ENCODE measurements at regions not wholly inside any gene's neighbourhood (a gene's known extent, or its start where the extent isn't known, plus 50 kb on each side); places are given as distances from the start of the nearest gene placed in this dataset.

DNA sequence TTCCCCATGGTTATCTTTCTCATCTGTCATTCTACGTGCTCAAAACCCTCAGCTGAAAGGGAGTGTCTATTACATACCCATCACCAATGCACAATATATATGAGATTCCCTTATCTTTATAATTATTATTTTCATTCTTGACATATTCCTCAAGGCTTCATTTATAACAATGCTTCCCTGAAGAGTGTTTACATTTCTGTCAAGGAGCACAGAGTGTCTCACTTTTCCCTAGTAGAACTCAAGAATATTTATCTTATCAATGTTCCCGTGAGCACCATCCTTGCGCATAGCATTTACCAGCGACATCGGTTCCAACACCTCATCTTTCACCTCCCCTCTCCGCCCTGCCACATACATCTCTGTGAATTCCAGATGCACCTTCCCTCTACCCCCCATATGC is 250.6 kb downstream of the PLA2G4A start:
- DNase-seq (ENCODE audit: low spot score) (no peak), ATAC-seq (no peak)

GRCh38 chr1:187091666-187092065 is 262.9 kb downstream of the PLA2G4A start:
- ATAC-seq (no peak), DNase-seq (ENCODE audit: low spot score) (no peak)

DNA sequence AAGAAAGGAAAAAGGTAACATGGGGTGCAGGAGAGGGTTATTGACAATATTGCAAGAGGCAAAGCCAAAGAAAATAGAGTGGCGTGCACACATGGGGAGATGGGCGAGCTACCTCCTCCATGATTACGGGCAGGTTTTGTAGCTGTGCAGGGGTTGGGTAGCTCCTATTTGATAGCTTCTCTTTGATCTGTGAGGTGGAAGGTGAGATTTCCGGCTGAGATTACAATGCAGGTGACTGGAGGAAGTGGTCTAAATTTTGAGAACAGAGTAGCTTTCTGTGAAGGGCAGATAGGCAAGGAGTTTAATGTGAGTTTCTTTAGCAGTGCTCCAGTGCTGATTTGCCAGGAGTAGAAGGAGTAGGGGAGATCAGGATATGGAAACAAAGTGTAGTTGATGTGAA is 263.4 kb downstream of the PLA2G4A start:
- ATAC-seq (no peak), DNase-seq (ENCODE audit: low spot score) (no peak)

GRCh38 chr1:187096689-187097088 is 267.9 kb downstream of the PLA2G4A start:
- no peak for ATAC-seq

DNA sequence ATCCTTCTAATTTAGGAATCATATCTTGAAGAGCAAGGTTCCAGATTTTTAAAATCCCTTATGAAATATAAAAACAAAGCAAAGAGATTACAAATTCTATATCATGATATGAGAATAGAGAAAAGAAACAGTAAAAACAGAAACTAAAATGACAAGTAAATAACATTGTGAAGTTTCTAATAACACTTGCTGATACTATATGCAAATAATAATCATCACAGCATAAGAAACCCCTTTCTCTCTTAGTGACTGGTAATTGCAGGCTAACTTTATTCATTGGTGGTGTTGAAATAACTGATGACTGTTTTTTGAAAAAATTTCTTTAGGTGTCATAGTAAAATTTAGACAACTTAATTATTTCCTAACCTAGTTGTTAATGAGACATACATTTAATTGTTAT is 281.6 kb downstream of the PLA2G4A start:
- DNase-seq (ENCODE audit: low spot score) (no peak), ATAC-seq (no peak)

More at GRCh38 chr1:187096689-187097088, 267.9 kb downstream of the PLA2G4A start:
- DNase-seq (ENCODE audit: low spot score) = no peak

GRCh38 chr1:187114792-187115191 is 286.0 kb downstream of the PLA2G4A start:
- DNase-seq (ENCODE audit: low spot score) (no peak), ATAC-seq (no peak)

DNA sequence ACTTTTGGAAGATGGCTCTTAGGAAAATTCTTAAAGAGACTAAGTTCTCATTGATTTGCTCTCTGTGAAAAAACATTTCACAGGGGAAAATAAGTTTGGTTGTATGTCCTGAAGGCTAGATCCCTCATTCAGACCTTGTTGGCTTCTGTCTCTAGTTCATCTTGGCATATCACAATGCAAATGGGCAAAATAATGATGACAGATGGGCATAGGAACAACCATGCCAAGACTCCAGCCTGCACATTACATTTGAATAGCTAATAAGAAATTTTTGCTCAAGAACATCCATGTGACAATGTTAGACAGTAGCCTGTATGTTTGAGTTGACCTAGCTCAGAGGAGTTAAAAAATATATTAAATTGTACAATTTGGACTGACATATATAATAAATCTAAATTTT is 292.9 kb downstream of the PLA2G4A start:
- DNase-seq (ENCODE audit: low spot score) (no peak), ATAC-seq (no peak)

GRCh38 chr1:187122566-187122965 is 293.8 kb downstream of the PLA2G4A start:
- no peak for ATAC-seq
- DNase-seq (ENCODE audit: low spot score) = no peak

DNA sequence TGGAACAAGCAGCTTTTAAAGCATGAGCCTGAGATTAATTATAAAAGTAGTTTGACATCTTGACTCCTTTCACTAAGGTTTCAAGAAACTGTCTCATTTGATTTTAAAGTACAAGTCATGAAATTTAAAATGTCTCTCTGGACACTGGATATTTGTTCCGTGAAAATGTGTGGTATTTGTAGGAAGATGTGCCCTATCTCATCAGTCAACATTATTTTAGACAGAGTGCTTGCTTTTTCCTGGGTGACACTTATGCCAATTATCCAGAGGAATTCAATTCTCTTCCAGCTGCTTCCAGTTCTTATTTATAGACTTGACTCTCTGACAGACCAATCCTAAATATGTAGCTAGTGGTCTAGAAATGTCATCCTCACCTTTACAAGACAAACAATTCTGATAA is 300.4 kb downstream of the PLA2G4A start:
- ATAC-seq (no peak), DNase-seq (ENCODE audit: low spot score) (no peak)

- DNase-seq (ENCODE audit: low spot score) (no peak), ATAC-seq (no peak)
Observed at GRCh38 chr1:187143783-187144182, 315.0 kb downstream of the PLA2G4A start.

GRCh38 chr1:187146388-187146787 is 317.6 kb downstream of the PLA2G4A start:
- ATAC-seq (no peak), DNase-seq (ENCODE audit: low spot score) (no peak)

GRCh38 chr1:187151555-187151954 is 322.8 kb downstream of the PLA2G4A start:
- ATAC-seq = no peak

DNA sequence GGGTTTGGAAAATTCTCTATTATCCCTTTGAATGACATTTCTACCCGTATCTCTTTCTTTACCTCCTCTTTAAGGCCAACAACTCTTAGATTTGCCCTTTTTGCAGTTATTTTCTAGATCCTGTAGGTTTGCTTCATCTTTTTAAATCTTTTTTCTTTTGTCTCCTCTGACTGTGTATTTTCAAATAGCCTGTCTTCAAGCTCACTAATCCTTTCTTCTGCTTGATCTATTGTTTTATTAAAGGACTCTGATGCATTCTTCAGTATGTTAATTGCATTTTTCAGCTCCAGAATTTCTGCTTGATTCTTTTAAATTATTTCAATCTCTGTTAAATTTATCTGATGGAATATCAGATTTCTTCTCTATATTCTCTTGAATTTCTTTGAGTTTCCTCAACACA is 324.3 kb downstream of the PLA2G4A start:
- no peak for DNase-seq (ENCODE audit: low spot score)
- no peak for ATAC-seq

More at GRCh38 chr1:187151555-187151954, 322.8 kb downstream of the PLA2G4A start:
- DNase-seq (ENCODE audit: low spot score) = no peak

GRCh38 chr1:187157115-187157514 is 328.4 kb downstream of the PLA2G4A start:
- no peak for DNase-seq (ENCODE audit: low spot score)
- no peak for ATAC-seq

DNA sequence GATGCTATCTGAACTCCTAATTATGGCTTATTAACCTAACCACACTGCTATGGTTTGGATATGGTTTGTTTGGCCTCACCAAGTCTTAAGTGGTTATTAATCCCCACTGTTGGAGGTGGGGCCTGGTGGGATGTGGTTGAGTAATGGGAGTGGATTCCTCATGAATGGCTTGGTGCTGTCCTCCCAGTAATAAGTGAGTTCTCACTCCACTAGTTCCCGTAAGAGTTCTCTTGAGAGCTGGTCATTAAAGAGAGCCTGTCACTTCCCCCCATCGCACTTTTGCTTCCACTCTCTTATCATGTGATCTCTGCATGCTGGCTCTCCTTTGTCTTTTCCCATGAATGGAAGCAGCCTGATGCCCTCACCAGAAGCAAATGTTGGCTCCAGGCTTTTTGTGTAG is 328.8 kb downstream of the PLA2G4A start:
- DNase-seq (ENCODE audit: low spot score) = no peak
- no peak for ATAC-seq

GRCh38 chr1:187167555-187167954 is 338.8 kb downstream of the PLA2G4A start:
- ATAC-seq = no peak
- DNase-seq (ENCODE audit: low spot score) = no peak

DNA sequence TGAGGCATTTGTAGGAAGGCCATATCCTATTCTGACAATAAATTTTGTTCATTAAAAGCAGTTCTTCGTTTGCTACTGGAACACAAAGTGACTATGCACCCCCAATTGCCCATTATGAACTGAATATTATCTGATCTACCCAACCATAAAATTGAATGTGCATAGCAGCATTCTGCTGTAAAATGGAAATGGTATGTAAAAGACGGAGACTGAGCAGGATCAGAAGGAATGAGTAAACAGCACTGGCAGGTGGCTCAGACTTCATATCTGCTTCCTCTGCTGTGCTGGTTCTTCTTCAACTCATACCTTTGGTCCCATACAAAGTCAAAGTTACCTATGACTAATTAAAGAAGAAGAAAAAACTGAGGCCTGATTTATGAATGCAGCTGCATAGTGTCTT is 339.5 kb downstream of the PLA2G4A start:
- ATAC-seq (no peak), DNase-seq (ENCODE audit: low spot score) (no peak)

DNA sequence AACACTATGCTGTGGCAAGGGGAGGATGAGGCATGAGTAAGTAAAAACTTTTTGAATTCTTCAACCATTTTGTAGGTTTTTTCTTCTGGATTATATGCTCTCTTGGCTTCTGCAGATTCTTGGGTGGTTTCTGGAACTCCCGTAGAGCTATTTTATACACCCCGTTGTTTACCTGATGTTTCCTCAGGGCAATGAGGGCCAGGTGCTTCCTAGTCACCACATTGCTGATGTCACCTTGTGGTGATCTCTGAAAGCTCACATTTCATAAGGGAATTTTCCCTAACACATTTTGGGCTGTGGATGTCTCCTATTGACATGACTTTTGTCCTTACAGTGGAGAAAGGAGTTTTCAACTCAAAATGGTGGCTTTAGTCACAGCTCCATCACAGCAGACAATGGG is 356.6 kb downstream of the PLA2G4A start:
- DNase-seq (ENCODE audit: low spot score) (no peak), ATAC-seq (no peak)

DNA sequence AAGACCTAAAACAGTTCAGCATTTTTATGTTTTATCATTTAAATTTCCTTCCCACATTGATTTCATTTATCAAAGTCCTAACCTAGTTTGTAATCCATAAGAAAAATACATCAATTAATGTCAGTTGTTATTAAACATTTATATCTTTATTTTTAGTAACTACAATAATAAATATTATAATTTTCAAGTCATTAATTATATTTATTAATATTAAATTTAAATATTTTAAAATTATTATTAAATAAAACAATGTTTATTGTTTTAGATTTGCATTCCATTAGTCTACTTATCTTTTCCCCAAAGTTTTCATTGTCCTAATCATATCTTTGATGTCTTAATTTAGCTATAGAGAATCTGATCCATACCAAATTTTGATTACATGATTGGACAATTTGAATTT is 368.9 kb downstream of the PLA2G4A start:
- ATAC-seq = no peak

GRCh38 chr1:187203257-187203656 is 374.5 kb downstream of the PLA2G4A start:
- ATAC-seq (no peak), DNase-seq (ENCODE audit: low spot score) (no peak)

More for the DNA sequence above, 368.9 kb downstream of the PLA2G4A start:
- no peak for DNase-seq (ENCODE audit: low spot score)

- no peak for DNase-seq (ENCODE audit: low spot score)
- no peak for ATAC-seq
Observed at GRCh38 chr1:187212377-187212776, 383.6 kb downstream of the PLA2G4A start.

GRCh38 chr1:187226396-187226795 is 397.6 kb downstream of the PLA2G4A start:
- ATAC-seq (no peak), DNase-seq (ENCODE audit: low spot score) (no peak)

GRCh38 chr1:187228790-187229189 is 400.0 kb downstream of the PLA2G4A start:
- DNase-seq (ENCODE audit: low spot score) (no peak), ATAC-seq (no peak)

DNA sequence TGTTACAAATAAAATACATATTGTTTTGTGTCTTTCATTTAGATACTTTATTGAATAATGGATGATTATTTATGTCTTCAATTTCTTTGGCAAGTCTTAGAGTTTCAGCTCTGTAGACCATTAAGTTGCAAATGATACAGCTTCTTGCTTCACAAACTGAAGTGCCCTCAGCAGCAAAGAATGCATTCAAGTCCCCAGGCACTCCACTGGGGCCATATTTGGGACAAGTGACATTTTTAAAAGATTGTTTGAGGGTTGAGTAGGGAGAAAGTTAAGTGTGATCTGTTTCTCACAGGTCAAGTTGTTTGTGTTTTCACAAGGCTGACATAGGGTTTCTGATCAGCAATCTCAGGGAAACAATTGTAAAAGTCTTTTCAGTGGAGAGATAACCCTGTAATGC is 400.7 kb downstream of the PLA2G4A start:
- DNase-seq (ENCODE audit: low spot score) = no peak
- ATAC-seq = no peak

Data from left lobe of liver (tissue), 2 donors.